SK-N-SH (cell line): ENCODE measurements at regions not wholly inside any gene's neighbourhood (a gene's known extent, or its start where the extent isn't known, plus 50 kb on each side); places are given as distances from the start of the nearest gene placed in this dataset.

ENCODE experiments used
- CTCF ChIA-PET: fragments of 300-600, 350-600 bp; formaldehyde crosslinking; extraction: SDS; loops from one replicate; lab custom pipeline; 2021; lab: Yijun Ruan, JAX
- POLR2A ChIA-PET: fragments of 350-600 bp; sonication (Branson Sonifier 250); formaldehyde crosslinking; extraction: SDS; loops from one replicate; lab custom pipeline; 2020; ENCODE audit warnings: antibody characterized with exemption, inconsistent platforms; lab: Yijun Ruan, JAX
- DNase-seq: peaks from one replicate; pipeline ENCODE4 v3.0.0; 2012
- H2AFZ ChIP-seq: fragments of 200-600 bp; sonication (generic); 2 replicates; pipeline ENCODE4 v1.8.1; 2016; ENCODE audit warnings: antibody characterized with exemption, mild to moderate bottlenecking, low read depth
- H3F3A ChIP-seq: fragments of 200-600 bp; sonication (generic); replicated peaks from 2 replicates; pipeline ENCODE3; 2016; ENCODE audit warnings: antibody characterized with exemption, mild to moderate bottlenecking; ENCODE audit not compliant: insufficient read depth
- H3K27ac ChIP-seq, 2 experiments: fragments of 200-500 bp in 1 of 2; fragments of 200-600 bp in 1 of 2; sonication (Bioruptor generic) in 1 of 2; sonication (generic), shearing (Covaris generic) in 1 of 2; 2 replicates each; pipeline versions ENCODE4 v1.5.1 to v1.6.1; 2014 to 2016; ENCODE audit warnings: low read depth in 2 of 2, inconsistent platforms in 1 of 2, low read length in 1 of 2, mild to moderate bottlenecking in 1 of 2, mixed read lengths in 1 of 2
- H3K27me3 ChIP-seq: fragments of 200-600 bp; sonication (generic), shearing (Covaris generic); 2 replicates; pipeline ENCODE4 v1.6.1; 2016; ENCODE audit warnings: mixed run types; ENCODE audit not compliant: insufficient read depth
- H3K36me3 ChIP-seq, 2 experiments: fragments of 200-500 bp in 1 of 2; fragments of 200-600 bp in 1 of 2; sonication (Bioruptor generic) in 1 of 2; sonication (generic) in 1 of 2; replicated peaks in 1 of 2; 2 replicates each; pipeline versions ENCODE3 to v1.5.1; 2014 to 2016; ENCODE audit warnings: low read length in 1 of 2, mild to moderate bottlenecking in 1 of 2; ENCODE audit not compliant: insufficient read depth in 2 of 2, control insufficient read depth in 1 of 2
- H3K4me1 ChIP-seq, 2 experiments: fragments of 200-500 bp in 1 of 2; fragments of 200-600 bp in 1 of 2; sonication (Bioruptor generic) in 1 of 2; sonication (generic), shearing (Covaris generic) in 1 of 2; 2 replicates each; pipeline versions ENCODE4 v1.5.1 to v1.6.1; 2014 to 2016; ENCODE audit warnings: low read depth in 1 of 2, low read length in 1 of 2, mixed run types in 1 of 2; ENCODE audit not compliant: insufficient read depth in 2 of 2, control insufficient read depth in 1 of 2
- H3K4me2 ChIP-seq: fragments of 200-600 bp; sonication (generic), shearing (Covaris generic); 2 replicates; pipeline ENCODE4 v1.6.1; 2017; ENCODE audit warnings: mixed run types
- H3K4me3 ChIP-seq, 2 experiments: fragments of 200-500 bp in 1 of 2; fragments of 200-600 bp in 1 of 2; sonication (Bioruptor generic) in 1 of 2; sonication (generic), shearing (Covaris generic) in 1 of 2; 2 replicates each; pipeline versions ENCODE4 v1.5.1 to v1.8.1; 2014 to 2016; ENCODE audit warnings: low read depth in 2 of 2, inconsistent platforms in 1 of 2, low read length in 1 of 2, mild to moderate bottlenecking in 1 of 2, mixed read lengths in 1 of 2, moderate library complexity in 1 of 2
- H3K79me2 ChIP-seq: fragments of 200-600 bp; sonication (generic); 2 replicates; pipeline ENCODE4 v1.8.1; 2017; ENCODE audit warnings: mild to moderate bottlenecking; ENCODE audit not compliant: insufficient read depth
- H3K9ac ChIP-seq: fragments of 200-600 bp; sonication (generic); 2 replicates; pipeline ENCODE4 v1.6.1; 2017; ENCODE audit warnings: mixed run types
- H3K9me2 ChIP-seq: fragments of 200-600 bp; sonication (generic); 2 replicates; pipeline ENCODE4 v1.6.1; 2017; ENCODE audit warnings: mixed run types
- H3K9me3 ChIP-seq: fragments of 200-600 bp; sonication (generic); 2 replicates; pipeline ENCODE4 v1.6.1; 2017; ENCODE audit warnings: mixed run types, mild to moderate bottlenecking, moderate library complexity
- H4K20me1 ChIP-seq: fragments of 200-600 bp; sonication (generic); 2 replicates; pipeline ENCODE4 v1.6.1; 2017; ENCODE audit warnings: mild to moderate bottlenecking, mixed run types; ENCODE audit not compliant: insufficient read depth
- CHD2 ChIP-seq: fragments of 150-350 bp; IDR thresholded peaks from 2 replicates; pipeline ENCODE4 v1.6.1; 2018; ENCODE audit warnings: low read length; ENCODE audit not compliant: partially characterized antibody
- FOSL2 ChIP-seq: IDR thresholded peaks from 2 replicates; pipeline ENCODE4 v1.4.0; 2012; ENCODE audit warnings: low read depth, mild to moderate bottlenecking, moderate library complexity, borderline replicate concordance
- NRF1 ChIP-seq: IDR thresholded peaks from 2 replicates; pipeline ENCODE4 v1.6.1; 2012; ENCODE audit warnings: low read depth, mild to moderate bottlenecking, low read length
- RAD21 ChIP-seq: IDR thresholded peaks from 2 replicates; pipeline ENCODE4 v1.6.1; 2012; ENCODE audit warnings: mild to moderate bottlenecking, low read length
- RXRA ChIP-seq: IDR thresholded peaks from 2 replicates; pipeline ENCODE4 v1.4.0; 2012; ENCODE audit warnings: low read depth, mild to moderate bottlenecking, borderline replicate concordance
- TEAD4 ChIP-seq: IDR thresholded peaks from 2 replicates; pipeline ENCODE4 v1.4.0; 2012; ENCODE audit warnings: mild to moderate bottlenecking, borderline replicate concordance; ENCODE audit not compliant: insufficient read depth
- WGBS: methylation state at CpG from one replicate; pipeline ENCODE4 v1.1.6; 2017; ENCODE audit warnings: low lambda C conversion rate; 5-methylcytosine and 5-hydroxymethylcytosine counted together
- TF ChIP-seq, protein P1 (sequence below): IDR thresholded peaks from 2 replicates; pipeline ENCODE4 v1.6.1; 2012; ENCODE audit warnings: mild to moderate bottlenecking, low read depth, low read length, moderate library complexity
- TF ChIP-seq, protein P2 (sequence below): fragments of 200-600 bp; sonication (generic); IDR thresholded peaks from 2 replicates; pipeline ENCODE4 v1.6.1; 2017; ENCODE audit warnings: antibody characterized with exemption, mild to moderate bottlenecking, moderate library complexity
- TF ChIP-seq, protein P3 (sequence below): IDR thresholded peaks from 2 replicates; pipeline ENCODE4; 2012
- TF ChIP-seq, protein P4 (sequence below): fragments of 150-350 bp; IDR thresholded peaks from 2 replicates; pipeline ENCODE4 v1.6.1; 2017; ENCODE audit warnings: antibody characterized with exemption, low read length, low read depth, borderline replicate concordance

DNA sequence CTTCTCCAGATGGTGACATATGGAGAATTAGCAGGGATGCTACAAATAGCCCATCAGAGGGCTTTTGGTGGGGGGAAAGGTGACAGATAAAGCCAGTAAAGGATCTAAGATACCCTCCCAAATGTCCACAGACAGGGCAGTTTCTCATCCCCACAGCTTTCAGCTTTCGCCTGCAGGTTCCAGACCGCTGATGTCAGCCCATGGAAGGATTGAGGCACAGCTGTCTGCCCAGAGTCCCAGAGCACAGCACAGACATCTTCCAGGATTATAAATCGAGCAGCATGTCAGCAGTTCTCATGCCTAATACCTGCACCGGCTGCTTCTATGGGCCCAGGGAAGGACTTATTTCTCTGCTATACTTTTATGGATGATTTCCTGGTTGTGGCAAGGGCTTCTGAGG is 96.7 kb upstream of the MXRA5 start:
- 4% methylated on average over 4 of the region's 4 CpGs for WGBS
- H2AFZ ChIP-seq = no peak overlapping the region
- H3K9me3 ChIP-seq = no peaks in the 10 kb centered on the region
- H3K36me3 ChIP-seq = no peaks in the 10 kb centered on the region
- H3F3A ChIP-seq = no peaks in the 10 kb centered on the region
- H3K27me3 ChIP-seq = no peaks in the 10 kb centered on the region
- ChIA-PET POLR2A (no interaction called here), CTCF (no interaction called here)
- no peaks in the 10 kb centered on the region for H4K20me1 ChIP-seq
- H3K79me2 ChIP-seq = no peaks in the 10 kb centered on the region
- TF ChIP-seq FOSL2 (no peak), RXRA (no peak), NRF1 (no peak), TEAD4 (no peak), RAD21 (no peak), CHD2 (no peak)
- TF ChIP-seq, protein P1, sequence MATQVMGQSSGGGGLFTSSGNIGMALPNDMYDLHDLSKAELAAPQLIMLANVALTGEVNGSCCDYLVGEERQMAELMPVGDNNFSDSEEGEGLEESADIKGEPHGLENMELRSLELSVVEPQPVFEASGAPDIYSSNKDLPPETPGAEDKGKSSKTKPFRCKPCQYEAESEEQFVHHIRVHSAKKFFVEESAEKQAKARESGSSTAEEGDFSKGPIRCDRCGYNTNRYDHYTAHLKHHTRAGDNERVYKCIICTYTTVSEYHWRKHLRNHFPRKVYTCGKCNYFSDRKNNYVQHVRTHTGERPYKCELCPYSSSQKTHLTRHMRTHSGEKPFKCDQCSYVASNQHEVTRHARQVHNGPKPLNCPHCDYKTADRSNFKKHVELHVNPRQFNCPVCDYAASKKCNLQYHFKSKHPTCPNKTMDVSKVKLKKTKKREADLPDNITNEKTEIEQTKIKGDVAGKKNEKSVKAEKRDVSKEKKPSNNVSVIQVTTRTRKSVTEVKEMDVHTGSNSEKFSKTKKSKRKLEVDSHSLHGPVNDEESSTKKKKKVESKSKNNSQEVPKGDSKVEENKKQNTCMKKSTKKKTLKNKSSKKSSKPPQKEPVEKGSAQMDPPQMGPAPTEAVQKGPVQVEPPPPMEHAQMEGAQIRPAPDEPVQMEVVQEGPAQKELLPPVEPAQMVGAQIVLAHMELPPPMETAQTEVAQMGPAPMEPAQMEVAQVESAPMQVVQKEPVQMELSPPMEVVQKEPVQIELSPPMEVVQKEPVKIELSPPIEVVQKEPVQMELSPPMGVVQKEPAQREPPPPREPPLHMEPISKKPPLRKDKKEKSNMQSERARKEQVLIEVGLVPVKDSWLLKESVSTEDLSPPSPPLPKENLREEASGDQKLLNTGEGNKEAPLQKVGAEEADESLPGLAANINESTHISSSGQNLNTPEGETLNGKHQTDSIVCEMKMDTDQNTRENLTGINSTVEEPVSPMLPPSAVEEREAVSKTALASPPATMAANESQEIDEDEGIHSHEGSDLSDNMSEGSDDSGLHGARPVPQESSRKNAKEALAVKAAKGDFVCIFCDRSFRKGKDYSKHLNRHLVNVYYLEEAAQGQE = no peak
- TF ChIP-seq, protein P2, sequence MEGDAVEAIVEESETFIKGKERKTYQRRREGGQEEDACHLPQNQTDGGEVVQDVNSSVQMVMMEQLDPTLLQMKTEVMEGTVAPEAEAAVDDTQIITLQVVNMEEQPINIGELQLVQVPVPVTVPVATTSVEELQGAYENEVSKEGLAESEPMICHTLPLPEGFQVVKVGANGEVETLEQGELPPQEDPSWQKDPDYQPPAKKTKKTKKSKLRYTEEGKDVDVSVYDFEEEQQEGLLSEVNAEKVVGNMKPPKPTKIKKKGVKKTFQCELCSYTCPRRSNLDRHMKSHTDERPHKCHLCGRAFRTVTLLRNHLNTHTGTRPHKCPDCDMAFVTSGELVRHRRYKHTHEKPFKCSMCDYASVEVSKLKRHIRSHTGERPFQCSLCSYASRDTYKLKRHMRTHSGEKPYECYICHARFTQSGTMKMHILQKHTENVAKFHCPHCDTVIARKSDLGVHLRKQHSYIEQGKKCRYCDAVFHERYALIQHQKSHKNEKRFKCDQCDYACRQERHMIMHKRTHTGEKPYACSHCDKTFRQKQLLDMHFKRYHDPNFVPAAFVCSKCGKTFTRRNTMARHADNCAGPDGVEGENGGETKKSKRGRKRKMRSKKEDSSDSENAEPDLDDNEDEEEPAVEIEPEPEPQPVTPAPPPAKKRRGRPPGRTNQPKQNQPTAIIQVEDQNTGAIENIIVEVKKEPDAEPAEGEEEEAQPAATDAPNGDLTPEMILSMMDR = no peak
- TF ChIP-seq, protein P3, sequence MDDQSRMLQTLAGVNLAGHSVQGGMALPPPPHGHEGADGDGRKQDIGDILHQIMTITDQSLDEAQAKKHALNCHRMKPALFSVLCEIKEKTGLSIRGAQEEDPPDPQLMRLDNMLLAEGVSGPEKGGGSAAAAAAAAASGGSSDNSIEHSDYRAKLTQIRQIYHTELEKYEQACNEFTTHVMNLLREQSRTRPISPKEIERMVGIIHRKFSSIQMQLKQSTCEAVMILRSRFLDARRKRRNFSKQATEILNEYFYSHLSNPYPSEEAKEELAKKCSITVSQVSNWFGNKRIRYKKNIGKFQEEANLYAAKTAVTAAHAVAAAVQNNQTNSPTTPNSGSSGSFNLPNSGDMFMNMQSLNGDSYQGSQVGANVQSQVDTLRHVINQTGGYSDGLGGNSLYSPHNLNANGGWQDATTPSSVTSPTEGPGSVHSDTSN = no peak
- TF ChIP-seq, protein P4, sequence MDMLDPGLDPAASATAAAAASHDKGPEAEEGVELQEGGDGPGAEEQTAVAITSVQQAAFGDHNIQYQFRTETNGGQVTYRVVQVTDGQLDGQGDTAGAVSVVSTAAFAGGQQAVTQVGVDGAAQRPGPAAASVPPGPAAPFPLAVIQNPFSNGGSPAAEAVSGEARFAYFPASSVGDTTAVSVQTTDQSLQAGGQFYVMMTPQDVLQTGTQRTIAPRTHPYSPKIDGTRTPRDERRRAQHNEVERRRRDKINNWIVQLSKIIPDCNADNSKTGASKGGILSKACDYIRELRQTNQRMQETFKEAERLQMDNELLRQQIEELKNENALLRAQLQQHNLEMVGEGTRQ = no peak
- H3K9me2 ChIP-seq = no peaks in the 10 kb centered on the region
- no peak overlapping the region for H3K4me2 ChIP-seq
- no peaks in the 10 kb centered on the region for H3K4me1 ChIP-seq
- no peak overlapping the region for H3K27ac ChIP-seq
- DNase-seq = no peak
- no peak overlapping the region for H3K9ac ChIP-seq
- H3K4me3 ChIP-seq = no peak overlapping the region
